ENCODE measurements at regions not wholly inside any gene's neighbourhood (a gene's known extent, or its start where the extent isn't known, plus 50 kb on each side); places are given as distances from the start of the nearest gene placed in this dataset.

DNA sequence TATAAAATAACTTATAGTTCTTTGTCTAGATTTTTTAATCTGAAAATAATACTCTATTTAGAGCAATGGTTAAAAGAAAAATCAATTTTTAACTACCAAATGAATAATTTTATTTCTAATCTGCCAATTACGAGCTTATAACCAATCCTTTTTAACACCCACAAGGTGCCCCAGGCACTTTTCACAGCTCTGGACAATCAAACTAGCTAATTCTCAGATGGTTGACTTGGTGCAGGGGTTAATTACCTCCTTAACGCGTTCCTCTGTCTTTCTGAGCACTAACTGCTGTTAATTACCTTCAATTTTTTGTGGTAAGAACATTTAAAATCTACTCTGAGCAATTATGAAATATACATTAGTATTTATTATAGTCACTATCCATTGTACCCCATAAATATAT is 109.6 kb upstream of the PJA2 start:
- no peak for DNase-seq (ENCODE audit: low spot score)
- TF ChIP-seq, protein P1, sequence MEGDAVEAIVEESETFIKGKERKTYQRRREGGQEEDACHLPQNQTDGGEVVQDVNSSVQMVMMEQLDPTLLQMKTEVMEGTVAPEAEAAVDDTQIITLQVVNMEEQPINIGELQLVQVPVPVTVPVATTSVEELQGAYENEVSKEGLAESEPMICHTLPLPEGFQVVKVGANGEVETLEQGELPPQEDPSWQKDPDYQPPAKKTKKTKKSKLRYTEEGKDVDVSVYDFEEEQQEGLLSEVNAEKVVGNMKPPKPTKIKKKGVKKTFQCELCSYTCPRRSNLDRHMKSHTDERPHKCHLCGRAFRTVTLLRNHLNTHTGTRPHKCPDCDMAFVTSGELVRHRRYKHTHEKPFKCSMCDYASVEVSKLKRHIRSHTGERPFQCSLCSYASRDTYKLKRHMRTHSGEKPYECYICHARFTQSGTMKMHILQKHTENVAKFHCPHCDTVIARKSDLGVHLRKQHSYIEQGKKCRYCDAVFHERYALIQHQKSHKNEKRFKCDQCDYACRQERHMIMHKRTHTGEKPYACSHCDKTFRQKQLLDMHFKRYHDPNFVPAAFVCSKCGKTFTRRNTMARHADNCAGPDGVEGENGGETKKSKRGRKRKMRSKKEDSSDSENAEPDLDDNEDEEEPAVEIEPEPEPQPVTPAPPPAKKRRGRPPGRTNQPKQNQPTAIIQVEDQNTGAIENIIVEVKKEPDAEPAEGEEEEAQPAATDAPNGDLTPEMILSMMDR (IDR thresholded peaks at IDR 0.05; ENCODE audit: extremely low read depth, missing control alignments): no peak

DNA sequence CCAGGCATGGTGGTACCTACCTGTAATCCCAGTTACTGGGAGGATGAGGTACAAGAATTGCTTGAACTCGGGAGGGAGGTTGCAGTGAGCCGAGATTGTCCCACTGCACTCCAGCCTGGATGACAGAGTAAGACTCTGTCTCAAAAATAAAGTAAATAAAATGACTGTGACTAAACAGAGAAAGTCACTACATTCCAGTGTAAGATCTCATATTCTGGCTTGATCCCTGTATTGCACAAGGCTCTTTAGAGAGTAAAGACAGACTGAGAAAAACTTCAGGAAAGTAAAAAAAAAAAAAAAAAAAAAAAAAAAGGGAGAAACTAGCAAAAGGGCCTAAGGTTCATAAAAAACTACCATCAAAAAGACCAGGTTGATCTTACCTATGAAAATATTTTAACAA is 106.6 kb upstream of the PJA2 start:
- no peak for DNase-seq (ENCODE audit: low spot score)
- TF ChIP-seq, protein P1 (IDR thresholded peaks at IDR 0.05; ENCODE audit: extremely low read depth, missing control alignments): no peak

DNA sequence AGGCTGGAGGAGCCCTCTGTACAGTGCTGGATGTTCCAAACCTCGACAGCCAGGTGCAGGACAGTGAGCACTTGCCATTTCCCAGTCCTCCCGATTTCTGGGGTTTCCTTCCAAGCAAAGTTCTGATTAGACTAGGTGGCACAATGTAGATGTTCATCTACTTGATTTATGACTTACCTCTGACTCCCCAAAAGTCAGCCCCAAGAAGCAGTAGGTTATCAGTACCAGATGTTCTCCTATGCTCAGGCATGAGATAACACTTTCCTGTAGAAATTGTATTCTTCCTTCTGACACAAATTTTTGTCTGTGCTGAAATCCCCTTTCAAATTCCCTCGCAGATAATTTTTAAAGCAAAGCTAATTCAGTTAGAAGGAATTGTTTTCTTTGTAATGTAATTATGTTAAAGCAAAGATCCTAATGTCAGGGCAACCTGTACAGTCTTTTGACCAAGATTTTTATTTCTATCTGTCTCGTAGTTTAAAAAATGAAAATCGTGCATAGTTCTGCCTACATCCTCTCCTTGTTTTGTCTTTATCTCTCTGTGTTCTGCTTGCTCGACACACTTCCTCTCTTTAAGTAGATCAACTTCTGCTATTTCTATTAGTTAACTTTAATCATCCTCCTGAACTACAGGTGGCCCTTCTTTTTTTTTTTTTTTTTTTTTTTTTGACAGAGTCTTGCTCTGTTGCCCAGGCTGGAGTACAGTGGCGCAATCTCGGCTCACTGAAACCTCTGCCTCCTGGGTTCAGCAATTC is 102.4 kb upstream of the PJA2 start:
- TF ChIP-seq, protein P1 (IDR thresholded peaks at IDR 0.05; ENCODE audit: extremely low read depth, missing control alignments): no peak
- DNase-seq (ENCODE audit: low spot score): no peak

DNA sequence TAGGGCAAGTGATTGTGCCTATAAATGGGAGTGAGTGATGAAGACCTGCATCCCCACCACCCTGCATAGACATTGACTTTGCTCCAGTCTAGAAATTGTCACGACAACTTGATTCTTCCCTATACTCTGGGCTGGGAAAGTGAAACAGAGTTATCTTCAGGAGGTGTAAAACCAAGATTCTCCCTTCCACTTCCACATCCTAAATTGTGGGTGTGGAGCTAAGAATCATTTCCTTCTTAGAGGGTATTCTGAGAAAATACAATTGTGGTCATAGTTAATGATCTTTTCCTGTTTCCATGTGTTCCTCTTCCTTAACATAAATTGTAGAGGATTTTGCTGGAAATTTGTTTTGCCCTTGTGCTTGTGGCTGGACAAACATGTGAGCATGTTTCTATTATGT is 96.8 kb upstream of the PJA2 start:
- no peak for DNase-seq (ENCODE audit: low spot score)
- TF ChIP-seq, protein P1 (IDR thresholded peaks at IDR 0.05; ENCODE audit: extremely low read depth, missing control alignments): no peak

DNA sequence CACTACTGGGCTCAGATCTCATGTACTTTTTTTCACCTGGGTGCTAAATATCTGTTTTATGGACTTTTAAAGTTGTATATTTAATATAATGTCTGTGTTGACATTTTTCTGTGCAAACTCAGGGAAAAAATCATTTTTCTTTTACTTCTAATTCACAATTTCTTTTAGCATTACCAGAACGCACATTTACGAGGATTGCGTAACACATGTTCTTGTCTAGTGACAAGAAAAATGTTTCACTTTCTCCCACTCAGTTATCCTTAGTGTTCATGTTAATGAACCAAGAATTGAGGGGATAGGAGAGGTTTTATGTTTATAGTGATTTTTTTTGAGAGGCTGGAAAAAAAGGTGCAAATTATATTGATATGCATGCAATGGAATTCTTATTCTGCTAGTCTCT is 86.3 kb upstream of the PJA2 start:
- DNase-seq (ENCODE audit: low spot score): no peak
- TF ChIP-seq, protein P1 (IDR thresholded peaks at IDR 0.05; ENCODE audit: extremely low read depth, missing control alignments): no peak

DNA sequence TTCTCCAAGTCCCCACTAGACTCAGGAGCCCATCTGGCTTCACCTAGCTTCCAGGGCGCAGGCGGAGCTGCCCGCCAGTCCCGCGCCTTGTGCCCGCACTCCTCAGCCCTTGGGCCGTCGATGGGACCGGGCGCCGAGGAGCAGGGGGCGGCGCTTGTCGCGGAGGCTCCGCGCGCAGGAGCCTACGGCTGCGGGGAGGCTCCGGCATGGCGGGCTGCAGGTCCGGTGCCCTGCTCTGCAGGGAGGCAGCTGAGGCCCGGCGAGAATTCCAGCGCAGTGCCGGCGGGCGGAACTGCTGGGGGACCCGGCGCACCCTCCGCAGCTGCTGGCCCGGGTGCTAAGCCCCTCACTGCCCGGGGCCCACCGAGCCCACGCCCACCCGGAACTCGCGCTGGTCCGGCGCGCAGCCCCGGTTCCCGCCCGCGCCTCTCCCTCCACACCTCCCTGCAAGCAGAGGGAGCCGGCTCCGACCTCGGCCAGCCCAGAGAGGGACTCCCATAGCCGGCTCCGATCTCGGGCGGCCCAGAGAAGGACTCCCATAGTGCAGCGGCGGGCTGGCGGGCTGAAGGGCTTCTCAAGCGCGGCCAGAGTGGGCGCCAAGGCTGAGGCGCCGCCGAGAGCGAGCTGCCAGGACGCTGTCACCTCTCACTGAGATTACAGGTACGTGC is 78.1 kb upstream of the PJA2 start:
- TF ChIP-seq, protein P1 (IDR thresholded peaks at IDR 0.05; ENCODE audit: extremely low read depth, missing control alignments): no peak
- DNase-seq (ENCODE audit: low spot score): no peak

DNA sequence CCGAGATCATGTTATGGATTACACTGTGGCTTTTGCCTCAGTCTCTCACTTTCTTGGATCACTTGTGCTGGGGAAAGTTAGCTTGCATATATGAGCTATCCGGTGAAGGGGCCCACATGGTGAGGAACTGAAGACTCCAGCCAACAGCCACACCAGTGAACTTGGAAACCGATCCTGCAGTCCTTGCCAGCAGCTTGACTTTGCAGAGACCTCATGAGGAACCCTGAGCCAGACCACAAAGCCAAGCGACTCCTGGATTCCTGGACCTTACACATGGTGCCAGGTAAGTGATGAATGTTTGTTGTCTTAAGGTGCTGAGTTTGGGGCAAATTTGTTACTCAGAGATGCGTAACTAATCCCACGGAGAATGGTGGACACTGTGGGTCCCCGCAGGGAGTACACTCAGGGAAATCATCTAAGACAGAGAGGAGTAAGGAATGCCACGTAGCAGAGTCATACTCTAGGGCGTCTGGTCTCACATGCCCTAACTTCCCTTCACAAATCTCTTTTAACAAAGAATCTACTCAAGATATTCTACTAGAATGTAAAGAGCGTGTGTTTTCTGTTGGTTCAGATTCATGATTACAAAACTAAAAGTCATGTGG is 76.5 kb upstream of the PJA2 start:
- DNase-seq (ENCODE audit: low spot score): no peak
- TF ChIP-seq, protein P1 (IDR thresholded peaks at IDR 0.05; ENCODE audit: extremely low read depth, missing control alignments): no peak
